Thyroid gland (tissue), 4 donors: ENCODE measurements at regions not wholly inside any gene's neighbourhood (a gene's known extent, or its start where the extent isn't known, plus 50 kb on each side); places are given as distances from the start of the nearest gene placed in this dataset.

Experiments
- DNase-seq, 2 donors: peaks; one replicate each; pipeline ENCODE4 v3.0.0-alpha.2; 2019
- H3K27ac ChIP-seq, 3 donors: fragments of 200-600 bp; sonication (generic); 1 replicate in 2 of 3; 2 replicates in 1 of 3; pipeline ENCODE4 v1.5.1; 2016 to 2019; ENCODE audit warnings: mild to moderate bottlenecking in 1 of 3, moderate library complexity in 1 of 3
- H3K27me3 ChIP-seq: fragments of 200-600 bp; sonication (generic); one replicate; pipeline ENCODE4 v1.5.1; 2019
- H3K36me3 ChIP-seq, 2 donors: fragments of 200-600 bp; sonication (generic); one replicate each; pipeline ENCODE4 v1.5.1; 2016 to 2019
- H3K4me1 ChIP-seq, 2 donors: fragments of 200-600 bp; sonication (generic); one replicate each; pipeline ENCODE4 v1.5.1; 2017 to 2019
- H3K4me3 ChIP-seq, 3 donors: fragments of 200-600 bp; sonication (generic); replicated peaks in 1 of 3; 1 replicate in 2 of 3; 2 replicates in 1 of 3; pipeline ENCODE4 v1.5.1; 2016; ENCODE audit warnings: mild to moderate bottlenecking in 1 of 3
- H3K9me3 ChIP-seq: fragments of 200-600 bp; sonication (generic); one replicate; pipeline ENCODE4 v1.5.1; 2017
- POLR2A ChIP-seq, 2 donors: fragments of 450-650 bp; IDR thresholded peaks; one replicate each; pipeline ENCODE4 v1.6.1; 2017; ENCODE audit warnings: antibody characterized with exemption in 2 of 2, mild to moderate bottlenecking in 2 of 2, moderate library complexity in 1 of 2
- WGBS, 2 donors: methylation state at CpG; one replicate each; pipeline ENCODE4 v1.1.5; 2017; 5-methylcytosine and 5-hydroxymethylcytosine counted together
- intact Hi-C: fragments of 100-400 bp; cut with DNase I; formaldehyde crosslinking; loops from one replicate; pipeline ENCODE4 v1.15.1; 2023
- TF ChIP-seq, protein P1 (sequence below), 6 experiments: fragments of 200-600 bp in 3 of 6; fragments of 450-650 bp in 3 of 6; sonication (generic) in 3 of 6; IDR thresholded peaks; one replicate each; pipeline ENCODE4 v1.5.1; 2016 to 2019; ENCODE audit warnings: antibody characterized with exemption in 6 of 6, mild to moderate bottlenecking in 2 of 6, inconsistent platforms in 1 of 6, moderate library complexity in 1 of 6

DNA sequence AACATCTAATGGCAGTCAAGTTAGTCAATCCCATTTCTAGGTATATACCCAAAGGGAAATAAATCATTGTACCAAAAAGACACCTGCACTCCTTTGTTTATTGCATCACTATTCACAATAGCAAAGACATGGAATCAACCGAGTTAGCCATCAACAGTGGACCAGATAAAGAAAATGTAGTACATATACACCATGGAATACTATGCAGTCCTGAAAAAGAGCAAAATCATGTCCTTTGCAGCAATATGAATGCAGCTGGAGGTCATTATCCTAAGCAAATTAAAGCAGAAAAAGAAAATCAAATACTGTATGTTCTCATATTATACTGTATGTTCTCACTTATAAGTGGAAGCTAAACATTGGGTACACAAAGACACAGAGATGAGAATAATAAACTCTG, 204.0 kb downstream of the KCNJ2 start:
- H3K9me3 ChIP-seq = no peaks in the 10 kb centered on the region

DNA sequence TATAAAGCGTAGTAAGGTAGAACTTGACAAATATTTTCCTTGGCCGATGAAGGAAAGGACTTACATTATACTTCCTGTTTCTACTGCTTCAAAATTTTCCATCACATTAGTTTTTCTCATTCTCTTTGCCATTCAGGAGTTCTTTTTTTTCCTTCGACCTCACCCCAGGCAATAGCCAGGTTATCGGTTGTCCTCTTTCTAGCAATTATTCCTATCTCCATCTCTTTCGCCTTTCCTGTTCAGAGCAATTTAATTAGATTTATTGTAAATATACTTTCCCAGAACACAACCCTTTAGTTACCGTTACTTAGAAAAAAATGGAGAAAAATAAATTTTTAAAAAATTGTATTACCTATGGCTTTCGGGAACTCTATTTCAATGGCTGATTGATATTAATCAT, 205.2 kb downstream of the KCNJ2 start:
- Histone ChIP-seq H3K27ac (no peak overlapping the region), H3K4me3 (no peak overlapping the region), H3K9me3 (no peaks in the 10 kb centered on the region), H3K4me1 (peaks cover 5% of the 10 kb centered on the region in 2 donors), H3K27me3 (peaks cover 13% of the 10 kb centered on the region), H3K36me3 (no peaks in the 10 kb centered on the region)
- WGBS, 2 donors = 74 to 79% methylated on average over 7 of the region's 7 CpGs
- TF ChIP-seq, protein P1, sequence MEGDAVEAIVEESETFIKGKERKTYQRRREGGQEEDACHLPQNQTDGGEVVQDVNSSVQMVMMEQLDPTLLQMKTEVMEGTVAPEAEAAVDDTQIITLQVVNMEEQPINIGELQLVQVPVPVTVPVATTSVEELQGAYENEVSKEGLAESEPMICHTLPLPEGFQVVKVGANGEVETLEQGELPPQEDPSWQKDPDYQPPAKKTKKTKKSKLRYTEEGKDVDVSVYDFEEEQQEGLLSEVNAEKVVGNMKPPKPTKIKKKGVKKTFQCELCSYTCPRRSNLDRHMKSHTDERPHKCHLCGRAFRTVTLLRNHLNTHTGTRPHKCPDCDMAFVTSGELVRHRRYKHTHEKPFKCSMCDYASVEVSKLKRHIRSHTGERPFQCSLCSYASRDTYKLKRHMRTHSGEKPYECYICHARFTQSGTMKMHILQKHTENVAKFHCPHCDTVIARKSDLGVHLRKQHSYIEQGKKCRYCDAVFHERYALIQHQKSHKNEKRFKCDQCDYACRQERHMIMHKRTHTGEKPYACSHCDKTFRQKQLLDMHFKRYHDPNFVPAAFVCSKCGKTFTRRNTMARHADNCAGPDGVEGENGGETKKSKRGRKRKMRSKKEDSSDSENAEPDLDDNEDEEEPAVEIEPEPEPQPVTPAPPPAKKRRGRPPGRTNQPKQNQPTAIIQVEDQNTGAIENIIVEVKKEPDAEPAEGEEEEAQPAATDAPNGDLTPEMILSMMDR (IDR thresholded peaks at IDR 0.05) = no peak
- no peak for TF ChIP-seq POLR2A (IDR thresholded peaks at IDR 0.05)
- DNase-seq = no peak
- intact Hi-C loops = no loop called here

More for the DNA sequence above, 204.0 kb downstream of the KCNJ2 start:
- Histone ChIP-seq H3K4me1 (peaks cover 5% of the 10 kb centered on the region in 2 donors), H3K27me3 (peaks cover 7% of the 10 kb centered on the region), H3K36me3 (no peaks in the 10 kb centered on the region), H3K4me3 (no peak overlapping the region), H3K27ac (no peak overlapping the region)
- TF ChIP-seq POLR2A (IDR thresholded peaks at IDR 0.05) = no peak
- TF ChIP-seq, protein P1 (IDR thresholded peaks at IDR 0.05) = no peak
- intact Hi-C loops = no loop called here
- DNase-seq = no peak
- WGBS, 2 donors = 79 to 94% methylated on average over 1 of the region's 1 CpG

DNA sequence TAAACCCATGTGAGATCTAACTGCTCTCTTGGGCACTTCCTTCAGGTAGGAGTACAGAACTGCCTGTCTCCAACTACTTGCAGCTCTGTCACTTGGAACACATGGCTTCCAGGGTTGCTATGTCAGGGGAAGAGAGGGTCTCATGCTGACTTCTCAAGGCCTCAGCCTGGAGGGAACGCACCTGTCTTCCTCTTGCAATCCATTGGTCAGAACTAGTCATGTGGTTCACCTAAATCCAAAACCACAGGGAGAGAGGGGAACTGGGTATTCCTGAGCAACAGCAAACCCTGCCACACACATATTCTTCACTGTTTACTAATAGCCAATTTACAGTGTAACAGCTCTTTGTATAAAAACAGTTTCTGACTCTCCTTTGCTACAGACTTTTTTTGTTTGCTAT, 206.1 kb downstream of the KCNJ2 start:
- intact Hi-C loops = no loop called here
- Histone ChIP-seq H3K9me3 (no peaks in the 10 kb centered on the region), H3K4me1 (peaks cover 5% of the 10 kb centered on the region in 2 donors), H3K27me3 (peaks cover 10% of the 10 kb centered on the region), H3K36me3 (no peaks in the 10 kb centered on the region), H3K4me3 (no peak overlapping the region), H3K27ac (no peak overlapping the region)
- no peak for TF ChIP-seq POLR2A (IDR thresholded peaks at IDR 0.05)
- TF ChIP-seq, protein P1 (IDR thresholded peaks at IDR 0.05) = no peak
- 25 to 36% methylated on average over 1 of the region's 1 CpG for WGBS, 2 donors
- DNase-seq = peak in 1 of 2 donors; percentile 4

DNA sequence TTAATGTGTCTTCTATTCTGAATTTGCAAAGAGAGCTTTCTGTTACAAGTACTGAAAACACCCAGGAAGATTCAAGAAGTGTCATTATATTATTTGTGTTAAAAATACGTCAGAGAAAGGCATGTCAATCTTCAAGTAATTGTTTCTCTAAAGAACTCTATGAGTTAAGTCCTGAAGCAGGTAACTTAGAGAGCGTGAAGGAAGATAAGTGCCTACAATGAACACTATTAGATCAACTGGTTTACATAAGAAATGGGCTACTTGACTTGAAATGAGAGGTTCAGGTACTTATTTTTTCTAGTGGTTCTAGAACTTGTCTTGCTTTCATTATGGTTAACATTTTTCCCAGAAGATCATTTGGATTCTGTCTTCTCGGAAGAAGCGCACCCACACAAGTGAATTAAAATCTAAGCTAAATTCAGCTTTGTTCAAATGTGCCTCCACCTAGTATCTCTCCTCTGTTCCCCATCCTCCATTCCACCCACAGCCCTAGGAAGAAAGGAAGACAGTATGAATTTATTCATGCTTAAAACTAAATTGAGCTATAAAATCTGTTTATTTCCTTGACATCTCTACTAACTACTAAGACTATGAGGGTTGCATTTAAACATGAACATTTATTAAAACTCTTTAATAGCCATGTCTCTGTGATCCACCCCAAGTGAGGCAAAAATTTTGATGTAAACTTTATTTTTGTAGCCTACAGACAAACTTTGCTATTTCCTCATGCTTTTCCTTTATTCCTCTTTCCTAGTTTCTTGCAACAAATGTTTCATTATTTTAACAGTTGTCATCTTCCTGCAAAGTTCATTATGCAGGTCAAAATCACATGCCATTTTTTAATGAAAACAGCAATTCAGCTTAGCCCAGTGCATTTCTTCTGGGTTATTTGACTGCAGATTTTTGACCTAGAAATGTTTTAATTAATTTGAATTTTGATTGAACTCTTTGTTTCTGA, 206.8 kb downstream of the KCNJ2 start:
- peaks cover 5% of the 10 kb centered on the region in 2 donors for H3K4me1 ChIP-seq
- 34 to 42% methylated on average over 4 of the region's 4 CpGs for WGBS, 2 donors
- no peaks in the 10 kb centered on the region for H3K9me3 ChIP-seq
- no peaks in the 10 kb centered on the region for H3K36me3 ChIP-seq
- intact Hi-C loops = no loop called here
- TF ChIP-seq, protein P1 (IDR thresholded peaks at IDR 0.05) = no peak
- TF ChIP-seq POLR2A (IDR thresholded peaks at IDR 0.05) = no peak
- no peak overlapping the region for H3K27ac ChIP-seq
- H3K27me3 ChIP-seq = peaks cover 13% of the 10 kb centered on the region
- no peak for DNase-seq
- H3K4me3 ChIP-seq = no peak overlapping the region

DNA sequence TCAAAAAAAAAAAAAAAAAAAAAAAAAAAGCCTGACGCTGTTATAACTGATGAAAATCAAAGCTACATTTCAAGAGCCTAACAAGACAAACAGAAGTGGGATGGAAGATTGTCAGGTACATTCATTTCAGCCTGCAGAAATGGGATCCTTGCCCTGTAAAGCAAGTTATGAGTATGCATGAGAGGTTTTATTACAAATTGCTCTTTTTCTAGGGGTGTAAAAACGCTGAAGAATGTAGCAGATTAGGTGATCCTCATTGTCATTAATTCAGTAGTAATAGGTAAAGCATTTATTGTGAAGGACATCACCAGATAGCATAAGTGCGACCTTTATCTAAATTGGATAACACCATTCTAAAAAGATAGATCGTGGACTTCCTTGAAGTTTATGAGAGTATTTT, 208.3 kb downstream of the KCNJ2 start:
- Histone ChIP-seq H3K4me3 (no peak overlapping the region), H3K27ac (no peak overlapping the region), H3K9me3 (no peaks in the 10 kb centered on the region), H3K4me1 (peaks cover 5% of the 10 kb centered on the region in 2 donors), H3K36me3 (no peaks in the 10 kb centered on the region), H3K27me3 (peaks cover 13% of the 10 kb centered on the region)
- no peak for TF ChIP-seq POLR2A (IDR thresholded peaks at IDR 0.05)
- TF ChIP-seq, protein P1 (IDR thresholded peaks at IDR 0.05) = no peak
- DNase-seq = no peak
- WGBS, 2 donors = 55 to 56% methylated on average over 4 of the region's 4 CpGs
- intact Hi-C loops = no loop called here
